GF-D8 (cell line): ENCODE measurements at regions not wholly inside any gene's neighbourhood (a gene's known extent, or its start where the extent isn't known, plus 50 kb on each side); places are given as distances from the start of the nearest gene placed in this dataset.

Experiments used
- DNase-seq: peaks from one replicate; lab custom pipeline; 2025; lab: John Stamatoyannopoulos, UW

GRCh38 chr10:78272329-78272728, 238.7 kb downstream of the RPS24 start:
- no peak for DNase-seq

- no peak for DNase-seq
Observed at GRCh38 chr10:78274491-78274890, 240.8 kb downstream of the RPS24 start.

- DNase-seq: no peak
Observed at GRCh38 chr10:78276139-78276538, 242.5 kb downstream of the RPS24 start.

GRCh38 chr10:78277314-78278057, 243.8 kb downstream of the RPS24 start:
- no peak for DNase-seq

GRCh38 chr10:78278058-78278404, 244.4 kb downstream of the RPS24 start:
- DNase-seq: no peak

- DNase-seq: no peak
Observed at GRCh38 chr10:78279756-78280155, 246.1 kb downstream of the RPS24 start.

GRCh38 chr10:78280604-78281003, 246.9 kb downstream of the RPS24 start:
- DNase-seq: no peak

GRCh38 chr10:78281627-78282026, 248.0 kb downstream of the RPS24 start:
- DNase-seq: no peak

- no peak for DNase-seq
Observed at GRCh38 chr10:78283069-78283682, 249.5 kb downstream of the RPS24 start.

- DNase-seq: no peak
Observed at GRCh38 chr10:78284381-78284780, 250.7 kb downstream of the RPS24 start.

GRCh38 chr10:78285226-78285625, 251.6 kb downstream of the RPS24 start:
- DNase-seq: no peak

GRCh38 chr10:78286186-78286585, 252.5 kb downstream of the RPS24 start:
- no peak for DNase-seq

- no peak for DNase-seq
Observed at GRCh38 chr10:78286668-78287067, 253.0 kb downstream of the RPS24 start.

GRCh38 chr10:78287618-78288017, 254.0 kb downstream of the RPS24 start:
- DNase-seq: no peak

- DNase-seq: no peak
Observed at GRCh38 chr10:78288663-78289062, 255.0 kb downstream of the RPS24 start.

- DNase-seq: no peak
Observed at GRCh38 chr10:78290131-78290750, 256.6 kb downstream of the RPS24 start.

- no peak for DNase-seq
Observed at GRCh38 chr10:78291722-78292121, 258.1 kb downstream of the RPS24 start.

GRCh38 chr10:78292250-78292981, 258.8 kb downstream of the RPS24 start:
- no peak for DNase-seq

- DNase-seq: no peak
Observed at GRCh38 chr10:78292982-78293865, 259.6 kb downstream of the RPS24 start.

- DNase-seq: no peak
Observed at GRCh38 chr10:78295242-78295641, 261.6 kb downstream of the RPS24 start.

GRCh38 chr10:78296785-78297184, 263.1 kb downstream of the RPS24 start:
- peak; percentile 3 for DNase-seq

GRCh38 chr10:78297997-78298396, 264.3 kb downstream of the RPS24 start:
- no peak for DNase-seq
